ENCODE measurements at regions not wholly inside any gene's neighbourhood (a gene's known extent, or its start where the extent isn't known, plus 50 kb on each side); places are given as distances from the start of the nearest gene placed in this dataset.

DNA sequence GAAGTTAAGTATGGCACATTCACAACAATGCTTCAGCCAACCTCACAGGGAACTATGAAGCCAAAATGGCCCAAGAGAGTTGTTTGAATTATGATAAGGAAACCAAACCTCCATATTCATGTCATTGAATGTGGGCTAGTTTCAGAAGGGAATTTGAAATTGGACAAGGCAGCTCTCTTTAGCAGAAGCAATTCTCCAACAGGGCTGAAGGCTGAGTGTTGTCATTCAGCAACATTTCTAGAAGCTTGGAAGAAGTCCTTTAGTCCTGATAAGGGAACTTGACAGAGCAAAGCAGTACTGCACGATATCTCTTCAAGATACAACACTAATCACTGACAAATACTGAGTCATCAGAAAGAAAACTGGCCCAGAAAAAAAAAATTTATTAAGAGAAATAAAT is 115.4 kb downstream of the SLC25A46 start (continued):
- TF ChIP-seq SUZ12 (IDR thresholded peaks at IDR 0.05; ENCODE audit: low read length) (no peak), NRF1 (IDR thresholded peaks at IDR 0.05; ENCODE audit: low read depth, low read length) (no peak), BACH1 (IDR thresholded peaks at IDR 0.05; ENCODE audit: low read length) (no peak), SAP30 (IDR thresholded peaks at IDR 0.05; ENCODE audit: insufficient read depth, insufficient replicate concordance, low read length) (no peak)
